HG02981 (cell line): ENCODE measurements at regions not wholly inside any gene's neighbourhood (a gene's known extent, or its start where the extent isn't known, plus 50 kb on each side); places are given as distances from the start of the nearest gene placed in this dataset.
"Not testable (repeated sequence)": the region's sequence is repeated elsewhere in the genome, so short reads cannot be mapped to it uniquely, and the experiment has no call there.

Experiments used
- ATAC-seq: cut with Tn5 transposase; IDR thresholded peaks from one replicate; pipeline ENCODE4 v1.9.1; 2021; ENCODE audit warnings: mild to moderate bottlenecking, moderate library complexity; ENCODE audit not compliant: unreplicated experiment

DNA sequence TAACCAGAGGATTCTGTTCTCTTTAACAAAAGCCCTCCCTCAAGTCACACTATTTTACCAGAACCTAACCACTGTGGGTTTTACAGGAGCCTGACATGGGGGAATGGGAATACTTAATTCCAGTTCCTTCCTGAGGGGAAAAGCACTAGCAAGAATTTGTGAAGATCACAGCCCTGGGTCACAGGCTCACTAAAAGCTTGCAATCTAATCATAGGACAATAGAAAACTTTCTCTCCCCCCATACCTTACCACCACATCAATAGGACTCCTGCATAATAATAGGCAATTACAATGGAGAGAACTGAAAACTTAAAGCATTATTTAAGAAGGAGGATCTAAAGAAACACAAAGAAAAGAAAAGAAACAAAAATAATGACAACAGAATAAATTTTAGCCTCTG lies 225.8 kb upstream of the ZNF804A start:
- ATAC-seq, result no peak

- no peak for ATAC-seq
Observed at GRCh38 chr2:184394642-184395041, 203.7 kb upstream of the ZNF804A start.

DNA sequence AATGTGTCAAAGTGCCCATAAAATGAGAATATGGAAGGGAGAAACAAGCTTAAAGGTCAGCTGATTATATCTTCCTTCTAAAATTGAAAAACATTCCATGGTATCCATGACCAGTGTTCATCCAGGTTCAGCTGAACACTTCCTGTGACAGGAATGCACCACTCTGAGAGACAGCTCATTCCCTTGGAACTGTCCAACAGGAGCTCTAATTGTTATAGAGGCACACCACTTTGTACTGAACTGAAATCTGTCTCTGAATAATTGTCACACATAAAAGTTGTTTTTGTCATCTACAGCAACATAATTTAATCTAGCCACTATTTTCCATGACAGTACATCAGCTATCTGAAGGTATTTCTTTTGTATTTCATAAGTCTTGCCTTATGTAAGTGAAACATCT lies 195.9 kb upstream of the ZNF804A start:
- ATAC-seq, result no peak

- ATAC-seq, result not testable (repeated sequence)
Observed at GRCh38 chr2:184407041-184407630, 191.2 kb upstream of the ZNF804A start.

DNA sequence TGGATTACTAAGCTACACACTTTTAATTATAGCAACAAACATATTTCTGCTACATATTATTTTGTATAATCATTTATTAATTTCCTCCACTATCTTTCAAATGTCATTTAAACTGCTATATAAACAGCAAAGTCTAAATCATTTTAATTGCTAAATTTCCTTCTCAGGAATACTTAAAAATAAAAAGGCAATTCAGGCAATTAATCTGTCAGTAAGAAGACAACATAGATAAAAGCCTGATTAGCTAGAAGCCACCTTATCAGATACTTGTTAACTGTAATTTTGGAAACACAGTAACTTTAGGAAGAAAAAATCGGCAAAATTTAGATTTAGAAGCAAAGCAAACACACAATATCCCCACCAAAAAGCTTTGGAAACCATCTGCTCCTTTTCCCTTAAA lies 188.2 kb upstream of the ZNF804A start:
- no peak for ATAC-seq

GRCh38 chr2:184413221-184413620 lies 185.1 kb upstream of the ZNF804A start:
- ATAC-seq, result no peak

- no peak for ATAC-seq
Observed at GRCh38 chr2:184413671-184414229, 184.6 kb upstream of the ZNF804A start.

DNA sequence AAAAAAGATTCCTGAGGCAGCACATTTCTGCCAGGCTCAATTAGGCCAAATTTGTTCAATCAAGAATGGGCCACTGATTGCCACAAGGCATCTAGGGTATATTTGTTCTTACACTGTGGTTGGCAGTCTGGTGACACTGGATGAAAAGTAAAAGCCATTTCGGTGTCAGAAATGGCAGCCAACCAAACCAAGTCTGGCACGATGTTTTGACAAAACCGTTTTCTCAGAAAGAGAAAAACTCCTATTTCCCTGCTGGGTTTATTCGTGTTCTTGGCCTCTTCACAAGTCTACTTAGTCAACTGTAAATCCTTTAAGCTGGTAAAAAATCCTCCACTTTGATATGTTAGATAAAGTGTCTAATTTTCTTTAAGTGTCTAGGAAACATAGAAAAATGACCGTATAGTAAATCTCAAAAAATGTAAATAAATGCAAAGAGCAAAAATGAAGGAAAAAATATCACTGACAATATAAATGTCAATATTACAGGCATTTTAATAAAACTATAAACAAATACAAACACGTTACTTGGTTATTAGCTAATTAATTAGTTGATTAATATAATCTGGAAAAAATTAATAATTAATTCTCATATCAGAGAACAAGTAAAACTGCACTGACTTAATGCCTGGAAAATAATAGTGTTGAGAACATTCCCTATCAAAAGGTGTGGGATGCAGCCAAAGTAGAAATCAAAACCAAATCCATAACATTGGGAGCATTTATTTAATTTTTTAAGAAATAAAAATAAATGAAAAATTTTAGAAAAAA lies 182.0 kb upstream of the ZNF804A start:
- no peak for ATAC-seq

- no peak for ATAC-seq
Observed at GRCh38 chr2:184419744-184420143, 178.6 kb upstream of the ZNF804A start.

DNA sequence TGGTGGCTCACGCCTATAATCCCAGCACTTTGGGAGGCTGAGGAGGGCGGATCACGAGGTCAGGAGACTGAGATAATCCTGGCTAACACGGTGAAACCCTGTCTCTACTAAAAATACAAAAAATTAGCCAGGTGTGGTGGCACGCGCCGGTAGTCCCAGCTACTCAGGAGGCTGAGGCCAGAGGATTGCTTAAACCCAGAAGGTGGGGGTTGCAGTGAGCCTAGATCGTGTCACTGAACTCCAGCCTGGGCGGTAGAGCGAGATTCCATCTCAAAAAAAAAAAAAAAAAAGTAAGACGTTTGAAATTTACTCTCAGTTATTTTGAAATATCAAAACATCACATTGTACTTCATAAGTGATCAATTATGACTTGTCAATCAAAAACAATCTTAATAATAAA lies 176.9 kb upstream of the ZNF804A start:
- not testable (repeated sequence) for ATAC-seq

GRCh38 chr2:184425083-184425482 lies 173.2 kb upstream of the ZNF804A start:
- ATAC-seq, result no peak

DNA sequence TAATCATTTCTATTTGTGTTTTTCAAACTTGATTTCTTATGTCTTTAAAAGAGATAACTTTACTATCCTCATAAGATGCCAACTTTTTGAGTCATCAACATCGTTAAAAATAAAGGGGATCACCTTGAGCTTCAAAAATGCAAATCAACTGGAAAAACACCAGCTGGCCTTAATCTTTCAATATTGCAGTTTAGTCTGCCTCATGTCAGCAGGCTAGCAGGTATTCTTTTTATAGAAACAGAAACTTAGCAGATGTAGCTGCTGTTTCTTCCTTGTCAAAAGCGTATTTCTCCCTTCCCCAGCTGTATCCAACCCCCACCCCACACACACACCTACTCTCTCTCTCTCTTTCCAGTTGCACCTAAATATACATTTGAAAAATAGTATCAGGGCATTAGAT lies 154.1 kb upstream of the ZNF804A start:
- peak; percentile 93 for ATAC-seq

DNA sequence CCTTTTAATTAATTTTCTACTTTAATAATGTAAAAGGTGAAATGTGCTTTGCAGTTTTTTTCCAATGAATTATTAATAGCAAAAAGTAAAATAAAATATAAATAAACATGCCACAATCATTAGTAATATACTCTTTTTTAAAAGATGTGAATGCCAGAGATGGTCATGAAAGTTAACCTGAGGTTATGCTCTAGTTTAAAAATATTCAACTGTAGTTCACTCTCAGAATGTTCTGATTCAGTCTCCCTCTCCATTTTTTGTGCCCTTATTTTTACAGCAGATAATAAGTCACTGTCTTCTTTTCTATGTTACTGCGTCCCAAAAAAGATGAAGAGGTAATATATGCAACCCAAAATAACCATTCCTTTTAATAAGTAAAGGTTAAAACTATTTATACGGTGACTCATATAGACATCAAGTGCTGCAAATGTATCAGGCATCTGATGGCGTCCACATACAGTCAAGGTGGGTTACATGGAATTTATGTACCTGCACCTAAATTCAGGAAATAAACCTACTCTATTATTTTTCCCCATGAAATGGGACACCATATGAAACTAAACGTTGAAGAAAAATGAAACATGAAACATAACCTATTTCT lies 153.6 kb upstream of the ZNF804A start:
- ATAC-seq, result no peak

GRCh38 chr2:184449760-184450159 lies 148.6 kb upstream of the ZNF804A start:
- ATAC-seq, result no peak

DNA sequence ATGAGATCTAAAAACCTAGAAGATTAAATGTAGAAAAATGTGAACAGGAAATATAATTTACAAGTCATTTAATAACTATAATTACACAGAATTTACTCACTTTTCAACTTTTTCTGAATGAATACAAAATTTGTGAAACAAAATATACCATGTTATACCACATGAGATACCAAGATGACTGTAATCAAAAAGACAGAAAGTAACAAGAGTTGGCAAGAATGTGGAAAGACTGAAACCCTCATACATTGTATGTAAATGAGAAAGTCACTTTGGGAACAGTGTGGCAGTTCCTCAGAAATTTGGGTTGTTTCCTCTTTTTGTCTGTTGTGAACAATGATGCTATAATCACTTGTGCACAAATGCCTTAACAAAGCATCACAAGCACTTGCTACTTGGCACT lies 145.4 kb upstream of the ZNF804A start:
- peak; percentile 49 for ATAC-seq

GRCh38 chr2:184455624-184456023 lies 142.7 kb upstream of the ZNF804A start:
- ATAC-seq, result no peak

DNA sequence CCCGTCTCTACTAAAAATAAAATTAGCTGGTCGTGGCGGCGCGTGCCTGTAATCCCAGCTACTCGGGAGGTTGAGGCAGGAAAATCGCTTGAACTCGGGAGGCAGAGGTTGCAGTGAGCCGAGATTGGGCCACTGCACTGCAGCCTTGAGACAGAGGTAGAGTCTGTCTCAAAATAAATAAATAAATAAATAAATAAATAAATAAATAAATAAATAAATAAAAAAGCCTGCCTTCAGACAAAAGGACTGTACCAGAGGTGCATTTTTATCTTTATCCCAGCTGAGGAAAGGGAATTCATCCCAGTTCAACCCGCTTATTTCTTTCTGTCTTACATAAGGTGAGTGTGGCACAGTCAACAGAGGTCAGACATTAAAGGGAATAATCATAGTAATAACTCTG lies 141.6 kb upstream of the ZNF804A start:
- not testable (repeated sequence) for ATAC-seq

- ATAC-seq, result no peak
Observed at GRCh38 chr2:184463102-184463865, 135.0 kb upstream of the ZNF804A start.

DNA sequence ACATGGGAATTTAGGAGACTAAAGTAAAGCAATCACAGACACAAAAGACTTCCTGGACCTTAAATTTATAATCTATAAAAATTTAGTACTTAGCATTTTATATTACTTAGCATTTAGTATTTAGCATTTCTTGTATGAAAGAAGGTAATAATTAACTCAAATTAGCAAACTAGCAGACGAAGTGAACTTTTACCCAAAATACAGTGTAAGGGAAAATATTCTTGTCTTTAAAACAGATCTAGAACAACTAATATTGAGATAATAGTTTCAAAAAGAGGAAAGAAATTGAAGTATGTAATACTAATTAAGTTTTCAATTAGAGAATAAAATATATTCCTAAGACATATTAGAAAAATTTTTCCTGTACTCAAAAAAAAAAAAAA lies 134.5 kb upstream of the ZNF804A start:
- ATAC-seq, result no peak

DNA sequence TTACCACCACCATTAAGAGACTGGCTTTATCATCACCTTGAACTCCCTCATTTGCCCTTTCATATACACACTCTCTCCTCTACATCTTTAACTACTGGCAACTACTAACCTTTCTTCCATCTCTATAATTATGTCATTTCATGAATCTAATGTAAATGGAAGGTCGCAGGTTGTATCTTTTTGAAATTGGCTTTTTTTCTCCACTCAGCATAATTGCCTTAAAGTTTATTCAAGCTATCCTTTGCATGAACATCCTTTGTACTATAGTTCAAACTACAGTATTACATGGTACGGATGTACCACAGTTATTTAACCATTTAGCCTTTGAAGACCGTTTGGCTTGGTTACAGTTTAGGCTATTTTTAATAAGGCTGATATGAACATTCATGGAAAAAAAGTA lies 129.5 kb upstream of the ZNF804A start:
- ATAC-seq, result no peak

DNA sequence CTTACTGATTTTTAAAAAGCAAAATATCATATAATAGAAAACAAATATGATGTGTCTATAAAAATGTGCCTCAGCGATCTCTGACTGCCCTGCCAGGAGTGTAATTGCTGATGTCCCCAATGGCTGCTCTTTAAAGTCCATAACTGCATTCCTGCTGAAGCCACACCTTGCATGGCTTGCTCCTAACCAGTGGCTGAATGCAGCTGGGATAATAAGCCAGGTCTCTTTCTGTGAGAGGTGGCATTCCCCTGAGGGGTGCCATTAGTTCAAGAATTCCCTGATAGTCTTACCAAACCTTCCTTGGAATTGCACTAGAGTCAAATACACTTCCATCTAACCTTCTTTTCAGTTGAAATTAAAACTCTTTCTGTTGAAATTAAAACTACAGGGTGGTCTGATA lies 125.8 kb upstream of the ZNF804A start:
- no peak for ATAC-seq
